ENCODE measurements at regions not wholly inside any gene's neighbourhood (a gene's known extent, or its start where the extent isn't known, plus 50 kb on each side); places are given as distances from the start of the nearest gene placed in this dataset.

- Mint-ChIP-seq H3K9me3 (peaks cover 7% of the 10 kb centered on the region), H3K27ac (no peak overlapping the region), H3K27me3 (ENCODE audit: low read depth) (no peaks in the 10 kb centered on the region), H3K4me1 (ENCODE audit: low read depth) (no peaks in the 10 kb centered on the region), H3K4me3 (no peak overlapping the region), H3K36me3 (ENCODE audit: low read depth) (no peaks in the 10 kb centered on the region)
These were observed 1157.9 kb upstream of the ADGRL3 start for GRCh38 chr4:60042231-60042652.

GRCh38 chr4:60042941-60043340 lies 1157.2 kb upstream of the ADGRL3 start:
- Mint-ChIP-seq H3K36me3 (ENCODE audit: low read depth) (no peaks in the 10 kb centered on the region), H3K27me3 (ENCODE audit: low read depth) (no peaks in the 10 kb centered on the region), H3K4me1 (ENCODE audit: low read depth) (no peaks in the 10 kb centered on the region), H3K27ac (no peak overlapping the region), H3K4me3 (no peak overlapping the region), H3K9me3 (peaks cover 7% of the 10 kb centered on the region)

- Mint-ChIP-seq H3K4me3 (no peak overlapping the region), H3K27me3 (ENCODE audit: low read depth) (no peaks in the 10 kb centered on the region), H3K27ac (no peak overlapping the region), H3K4me1 (ENCODE audit: low read depth) (no peaks in the 10 kb centered on the region), H3K36me3 (ENCODE audit: low read depth) (no peaks in the 10 kb centered on the region), H3K9me3 (peaks cover 24% of the 10 kb centered on the region)
These were observed 1121.1 kb upstream of the ADGRL3 start for GRCh38 chr4:60078984-60079383.

GRCh38 chr4:60081839-60082238 lies 1118.3 kb upstream of the ADGRL3 start:
- Mint-ChIP-seq H3K4me3 (no peak overlapping the region), H3K4me1 (ENCODE audit: low read depth) (no peaks in the 10 kb centered on the region), H3K9me3 (peaks cover 36% of the 10 kb centered on the region)

GRCh38 chr4:60088807-60089486 lies 1111.2 kb upstream of the ADGRL3 start:
- Mint-ChIP-seq H3K9me3 (peaks cover 15% of the 10 kb centered on the region), H3K4me3 (no peak overlapping the region), H3K27me3 (ENCODE audit: low read depth) (no peaks in the 10 kb centered on the region), H3K4me1 (ENCODE audit: low read depth) (no peaks in the 10 kb centered on the region), H3K27ac (no peak overlapping the region), H3K36me3 (ENCODE audit: low read depth) (no peaks in the 10 kb centered on the region)

More at GRCh38 chr4:60081839-60082238, 1118.3 kb upstream of the ADGRL3 start:
- Mint-ChIP-seq H3K27ac (no peak overlapping the region), H3K36me3 (ENCODE audit: low read depth) (no peaks in the 10 kb centered on the region), H3K27me3 (ENCODE audit: low read depth) (no peaks in the 10 kb centered on the region)

- Mint-ChIP-seq H3K27ac (no peak overlapping the region), H3K4me3 (no peak overlapping the region), H3K27me3 (ENCODE audit: low read depth) (no peaks in the 10 kb centered on the region), H3K36me3 (ENCODE audit: low read depth) (no peaks in the 10 kb centered on the region), H3K4me1 (ENCODE audit: low read depth) (no peaks in the 10 kb centered on the region), H3K9me3 (peaks cover 8% of the 10 kb centered on the region)
These were observed 1110.4 kb upstream of the ADGRL3 start for GRCh38 chr4:60089546-60090273.

- Mint-ChIP-seq H3K36me3 (ENCODE audit: low read depth) (no peaks in the 10 kb centered on the region), H3K4me1 (ENCODE audit: low read depth) (no peaks in the 10 kb centered on the region), H3K4me3 (no peak overlapping the region), H3K27ac (no peak overlapping the region), H3K27me3 (ENCODE audit: low read depth) (no peaks in the 10 kb centered on the region), H3K9me3 (no peaks in the 10 kb centered on the region)
These were observed 1103.5 kb upstream of the ADGRL3 start for GRCh38 chr4:60096676-60097075.

- Mint-ChIP-seq H3K36me3 (ENCODE audit: low read depth) (no peaks in the 10 kb centered on the region), H3K9me3 (peaks cover 10% of the 10 kb centered on the region), H3K4me1 (ENCODE audit: low read depth) (no peaks in the 10 kb centered on the region), H3K27me3 (ENCODE audit: low read depth) (no peaks in the 10 kb centered on the region), H3K4me3 (no peak overlapping the region), H3K27ac (no peak overlapping the region)
These were observed 1083.5 kb upstream of the ADGRL3 start for GRCh38 chr4:60116592-60116991.

- Mint-ChIP-seq H3K27ac (no peak overlapping the region), H3K4me1 (ENCODE audit: low read depth) (no peaks in the 10 kb centered on the region), H3K4me3 (no peak overlapping the region), H3K27me3 (ENCODE audit: low read depth) (no peaks in the 10 kb centered on the region), H3K36me3 (ENCODE audit: low read depth) (no peaks in the 10 kb centered on the region), H3K9me3 (peaks cover 10% of the 10 kb centered on the region)
These were observed 1082.3 kb upstream of the ADGRL3 start for GRCh38 chr4:60117726-60118323.

- no peaks in the 10 kb centered on the region for H3K27me3 Mint-ChIP-seq (ENCODE audit: low read depth)
- H3K27ac Mint-ChIP-seq = no peak overlapping the region
- H3K36me3 Mint-ChIP-seq (ENCODE audit: low read depth) = no peaks in the 10 kb centered on the region
- H3K4me3 Mint-ChIP-seq = no peak overlapping the region
- H3K9me3 Mint-ChIP-seq = peaks cover 4% of the 10 kb centered on the region
- H3K4me1 Mint-ChIP-seq (ENCODE audit: low read depth) = no peaks in the 10 kb centered on the region
These were observed 1077.3 kb upstream of the ADGRL3 start for GRCh38 chr4:60122820-60123219.

GRCh38 chr4:60128888-60129287 lies 1071.2 kb upstream of the ADGRL3 start:
- Mint-ChIP-seq H3K27me3 (ENCODE audit: low read depth) (no peaks in the 10 kb centered on the region), H3K4me1 (ENCODE audit: low read depth) (no peaks in the 10 kb centered on the region), H3K27ac (no peak overlapping the region), H3K4me3 (no peak overlapping the region), H3K36me3 (ENCODE audit: low read depth) (no peaks in the 10 kb centered on the region), H3K9me3 (no peaks in the 10 kb centered on the region)

- Mint-ChIP-seq H3K9me3 (no peaks in the 10 kb centered on the region), H3K27ac (no peak overlapping the region), H3K4me1 (ENCODE audit: low read depth) (no peaks in the 10 kb centered on the region), H3K4me3 (no peak overlapping the region), H3K36me3 (ENCODE audit: low read depth) (no peaks in the 10 kb centered on the region), H3K27me3 (ENCODE audit: low read depth) (no peaks in the 10 kb centered on the region)
These were observed 1070.4 kb upstream of the ADGRL3 start for GRCh38 chr4:60129740-60130139.

- H3K36me3 Mint-ChIP-seq (ENCODE audit: low read depth) = no peaks in the 10 kb centered on the region
- no peaks in the 10 kb centered on the region for H3K9me3 Mint-ChIP-seq
- H3K27ac Mint-ChIP-seq = no peak overlapping the region
- no peak overlapping the region for H3K4me3 Mint-ChIP-seq
- no peaks in the 10 kb centered on the region for H3K27me3 Mint-ChIP-seq (ENCODE audit: low read depth)
- H3K4me1 Mint-ChIP-seq (ENCODE audit: low read depth) = no peaks in the 10 kb centered on the region
These were observed 1066.8 kb upstream of the ADGRL3 start for GRCh38 chr4:60133375-60133774.

GRCh38 chr4:60134099-60134498 lies 1066.0 kb upstream of the ADGRL3 start:
- no peaks in the 10 kb centered on the region for H3K27me3 Mint-ChIP-seq (ENCODE audit: low read depth)
- no peaks in the 10 kb centered on the region for H3K4me1 Mint-ChIP-seq (ENCODE audit: low read depth)
- H3K36me3 Mint-ChIP-seq (ENCODE audit: low read depth) = no peaks in the 10 kb centered on the region
- H3K4me3 Mint-ChIP-seq = no peak overlapping the region
- H3K27ac Mint-ChIP-seq = no peak overlapping the region
- no peaks in the 10 kb centered on the region for H3K9me3 Mint-ChIP-seq

- H3K4me1 Mint-ChIP-seq (ENCODE audit: low read depth) = no peaks in the 10 kb centered on the region
- H3K36me3 Mint-ChIP-seq (ENCODE audit: low read depth) = no peaks in the 10 kb centered on the region
- H3K9me3 Mint-ChIP-seq = peaks cover 34% of the 10 kb centered on the region
- H3K27me3 Mint-ChIP-seq (ENCODE audit: low read depth) = no peaks in the 10 kb centered on the region
- H3K27ac Mint-ChIP-seq = no peak overlapping the region
- H3K4me3 Mint-ChIP-seq = no peak overlapping the region
These were observed 1045.0 kb upstream of the ADGRL3 start for GRCh38 chr4:60155088-60155487.
